Spleen (tissue), 7 donors: ENCODE measurements at regions not wholly inside any gene's neighbourhood (a gene's known extent, or its start where the extent isn't known, plus 50 kb on each side); places are given as distances from the start of the nearest gene placed in this dataset.

Experiments
- CTCF ChIP-seq, 11 experiments: fragments of 200-600 bp in 7 of 11; fragments of 450-650 bp in 4 of 11; sonication (generic) in 4 of 11; IDR thresholded peaks in 8 of 11; conservative IDR thresholded peaks in 3 of 11; 1 replicate in 7 of 11; 2 replicates in 4 of 11; pipeline versions ENCODE4 v1.4.0 to v1.8.0; 2016 to 2021; ENCODE audit warnings: antibody characterized with exemption in 11 of 11, inconsistent platforms in 4 of 11, mild to moderate bottlenecking in 1 of 11
- POLR2A ChIP-seq, 3 donors: fragments of 450-650 bp; IDR thresholded peaks; one replicate each; pipeline ENCODE4 v1.5.1; 2017; ENCODE audit warnings: antibody characterized with exemption in 3 of 3, mild to moderate bottlenecking in 1 of 3
- POLR2AphosphoS5 ChIP-seq, 3 donors: sonication (generic); formaldehyde crosslinking; IDR thresholded peaks; one replicate each; pipeline ENCODE4 v1.5.1; 2017; ENCODE audit warnings: antibody characterized with exemption in 3 of 3
- donor health status: DM: no; HTN: no; CAD: no; lungs with moderate emphysema.
- donor health status: DM: no; HTN: no; CAD: no.
- donor health status: DM: no; HTN: no; CAD: no.

DNA sequence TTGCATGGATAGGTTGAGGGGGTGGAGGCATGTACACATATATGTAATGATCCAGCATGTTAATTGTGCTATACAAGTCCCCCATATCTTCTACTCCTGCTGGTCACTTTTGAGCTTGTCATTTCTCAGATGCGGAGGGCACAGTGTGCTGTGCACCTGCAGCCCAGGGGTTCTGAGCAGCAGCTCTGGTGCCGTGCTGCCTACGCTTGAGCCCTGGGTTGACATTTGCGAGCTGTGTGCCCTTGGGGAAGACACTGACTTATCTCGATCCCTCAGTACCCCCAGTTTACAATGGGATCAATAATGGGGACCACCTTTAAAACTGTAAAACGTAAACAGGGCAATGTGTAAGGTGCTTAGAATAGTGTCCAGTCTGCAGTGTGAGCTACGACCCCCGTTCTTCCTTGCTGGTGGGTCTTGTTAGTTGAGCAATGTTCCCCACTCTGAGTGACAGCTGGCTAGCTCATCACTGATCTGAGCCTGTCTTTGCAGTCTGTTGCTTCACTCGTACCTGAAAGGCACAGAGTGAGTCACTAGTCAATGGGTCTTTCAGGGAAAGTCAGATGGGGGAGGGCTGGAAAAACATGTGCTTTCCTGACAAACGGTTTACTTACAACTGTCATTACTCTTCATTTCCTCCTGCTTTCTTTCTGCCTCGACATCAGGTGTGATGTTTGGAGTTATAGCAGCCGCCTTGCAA, 91.7 kb downstream of the SLC2A10 start:
- TF ChIP-seq CTCF (IDR thresholded peaks at IDR 0.05 in 8 of 11, conservative IDR thresholded peaks at IDR 0.05 in 3 of 11) (no peak), POLR2AphosphoS5 (IDR thresholded peaks at IDR 0.05) (no peak), POLR2A (IDR thresholded peaks at IDR 0.05) (no peak)
